HG02610 (cell line): ENCODE measurements at regions not wholly inside any gene's neighbourhood (a gene's known extent, or its start where the extent isn't known, plus 50 kb on each side); places are given as distances from the start of the nearest gene placed in this dataset.

Experiments
- ATAC-seq: cut with Tn5 transposase; IDR thresholded peaks from one replicate; pipeline ENCODE4 v1.9.1; 2021; ENCODE audit warnings: mild to moderate bottlenecking, moderate library complexity; ENCODE audit not compliant: unreplicated experiment

- no peak for ATAC-seq
Observed at GRCh38 chr12:102730996-102731395, 186.0 kb downstream of the PAH start.

- ATAC-seq = peak; percentile 84
Observed at GRCh38 chr12:102728506-102729242, 188.4 kb downstream of the PAH start.

GRCh38 chr12:102726686-102727085, 190.4 kb downstream of the PAH start:
- no peak for ATAC-seq

GRCh38 chr12:102722147-102722546, 194.9 kb downstream of the PAH start:
- ATAC-seq = peak; percentile 51

GRCh38 chr12:102708108-102708507, 208.9 kb downstream of the PAH start:
- ATAC-seq = no peak

- no peak for ATAC-seq
Observed at GRCh38 chr12:102702447-102703114, 214.5 kb downstream of the PAH start.

- no peak for ATAC-seq
Observed at GRCh38 chr12:102696045-102696444, 215.7 kb upstream of the IGF1 start.

GRCh38 chr12:102694903-102695302, 214.5 kb upstream of the IGF1 start:
- no peak for ATAC-seq

- no peak for ATAC-seq
Observed at GRCh38 chr12:102691773-102692555, 211.6 kb upstream of the IGF1 start.

- ATAC-seq = no peak
Observed at GRCh38 chr12:102690253-102690652, 209.9 kb upstream of the IGF1 start.

- ATAC-seq = no peak
Observed at GRCh38 chr12:102689701-102690100, 209.3 kb upstream of the IGF1 start.

- no peak for ATAC-seq
Observed at GRCh38 chr12:102687523-102687922, 207.2 kb upstream of the IGF1 start.

GRCh38 chr12:102685841-102686240, 205.5 kb upstream of the IGF1 start:
- no peak for ATAC-seq

GRCh38 chr12:102685172-102685571, 204.8 kb upstream of the IGF1 start:
- no peak for ATAC-seq

GRCh38 chr12:102682366-102683289, 202.3 kb upstream of the IGF1 start:
- no peak for ATAC-seq

- no peak for ATAC-seq
Observed at GRCh38 chr12:102681747-102682146, 201.4 kb upstream of the IGF1 start.

- ATAC-seq = no peak
Observed at GRCh38 chr12:102681309-102681708, 200.9 kb upstream of the IGF1 start.

- no peak for ATAC-seq
Observed at GRCh38 chr12:102680304-102680703, 199.9 kb upstream of the IGF1 start.

GRCh38 chr12:102676812-102677211, 196.4 kb upstream of the IGF1 start:
- ATAC-seq = no peak

GRCh38 chr12:102675672-102676071, 195.3 kb upstream of the IGF1 start:
- ATAC-seq = no peak

- ATAC-seq = no peak
Observed at GRCh38 chr12:102673606-102674005, 193.2 kb upstream of the IGF1 start.
